ENCODE measurements at regions not wholly inside any gene's neighbourhood (a gene's known extent, or its start where the extent isn't known, plus 50 kb on each side); places are given as distances from the start of the nearest gene placed in this dataset.

- no peaks in the 10 kb centered on the region for H3K9me3 ChIP-seq (ENCODE audit: control insufficient read depth in 2 of 2, insufficient read depth in 1 of 2, low read depth in 1 of 2, low read length in 1 of 2)
- H3K27ac ChIP-seq (ENCODE audit: low read depth in 2 of 2, low read length in 1 of 2) = no peak overlapping the region
- no peaks in the 10 kb centered on the region for H3K4me1 ChIP-seq (ENCODE audit: control insufficient read depth in 2 of 2, insufficient read depth in 2 of 2, low read length in 1 of 2)
- WGBS, 2 donors = 77 to 82% methylated on average over 5 of the region's 5 CpGs
- no peaks in the 10 kb centered on the region for H3K27me3 ChIP-seq (ENCODE audit: control insufficient read depth in 1 of 2, insufficient read depth in 2 of 2, low read length in 2 of 2)
- no peak overlapping the region for H3K4me3 ChIP-seq (ENCODE audit: low read depth in 1 of 2, low read length in 2 of 2)
- no peaks in the 10 kb centered on the region for H3K36me3 ChIP-seq (ENCODE audit: control insufficient read depth in 2 of 2, insufficient read depth in 2 of 2, low read length in 1 of 2)
These were observed 66.4 kb upstream of the ZNF608 start for GRCh38 chr5:124812771-124813358.

- Histone ChIP-seq H3K4me3 (ENCODE audit: low read depth in 1 of 2, low read length in 2 of 2) (no peak overlapping the region), H3K27me3 (ENCODE audit: control insufficient read depth in 1 of 2, insufficient read depth in 2 of 2, low read length in 2 of 2) (no peaks in the 10 kb centered on the region), H3K4me1 (ENCODE audit: control insufficient read depth in 2 of 2, insufficient read depth in 2 of 2, low read length in 1 of 2) (no peaks in the 10 kb centered on the region), H3K27ac (ENCODE audit: low read depth in 2 of 2, low read length in 1 of 2) (no peak overlapping the region), H3K36me3 (ENCODE audit: control insufficient read depth in 2 of 2, insufficient read depth in 2 of 2, low read length in 1 of 2) (no peaks in the 10 kb centered on the region), H3K9me3 (ENCODE audit: control insufficient read depth in 2 of 2, insufficient read depth in 1 of 2, low read depth in 1 of 2, low read length in 1 of 2) (no peaks in the 10 kb centered on the region)
- 75 to 79% methylated on average over 7 of the region's 7 CpGs for WGBS, 2 donors
These were observed 69.9 kb upstream of the ZNF608 start for GRCh38 chr5:124816381-124816780.

GRCh38 chr5:124819201-124819600, 72.8 kb upstream of the ZNF608 start:
- no peaks in the 10 kb centered on the region for H3K36me3 ChIP-seq (ENCODE audit: control insufficient read depth in 2 of 2, insufficient read depth in 2 of 2, low read length in 1 of 2)
- no peak overlapping the region for H3K4me3 ChIP-seq (ENCODE audit: low read depth in 1 of 2, low read length in 2 of 2)
- no peaks in the 10 kb centered on the region for H3K4me1 ChIP-seq (ENCODE audit: control insufficient read depth in 2 of 2, insufficient read depth in 2 of 2, low read length in 1 of 2)
- H3K27ac ChIP-seq (ENCODE audit: low read depth in 2 of 2, low read length in 1 of 2) = no peak overlapping the region
- no peaks in the 10 kb centered on the region for H3K9me3 ChIP-seq (ENCODE audit: control insufficient read depth in 2 of 2, insufficient read depth in 1 of 2, low read depth in 1 of 2, low read length in 1 of 2)
- WGBS, 2 donors = 76 to 82% methylated on average over 3 of the region's 3 CpGs
- no peaks in the 10 kb centered on the region for H3K27me3 ChIP-seq (ENCODE audit: control insufficient read depth in 1 of 2, insufficient read depth in 2 of 2, low read length in 2 of 2)

- Histone ChIP-seq H3K36me3 (ENCODE audit: control insufficient read depth in 2 of 2, insufficient read depth in 2 of 2, low read length in 1 of 2) (no peaks in the 10 kb centered on the region), H3K4me3 (ENCODE audit: low read depth in 1 of 2, low read length in 2 of 2) (no peak overlapping the region), H3K27me3 (ENCODE audit: control insufficient read depth in 1 of 2, insufficient read depth in 2 of 2, low read length in 2 of 2) (no peaks in the 10 kb centered on the region), H3K27ac (ENCODE audit: low read depth in 2 of 2, low read length in 1 of 2) (no peak overlapping the region), H3K4me1 (ENCODE audit: control insufficient read depth in 2 of 2, insufficient read depth in 2 of 2, low read length in 1 of 2) (no peaks in the 10 kb centered on the region), H3K9me3 (ENCODE audit: control insufficient read depth in 2 of 2, insufficient read depth in 1 of 2, low read depth in 1 of 2, low read length in 1 of 2) (no peaks in the 10 kb centered on the region)
- WGBS, 2 donors = 87 to 95% methylated on average over 2 of the region's 2 CpGs
These were observed 76.2 kb upstream of the ZNF608 start for GRCh38 chr5:124822647-124823046.

GRCh38 chr5:124823380-124823779, 76.9 kb upstream of the ZNF608 start:
- Histone ChIP-seq H3K27ac (ENCODE audit: low read depth in 2 of 2, low read length in 1 of 2) (no peak overlapping the region), H3K36me3 (ENCODE audit: control insufficient read depth in 2 of 2, insufficient read depth in 2 of 2, low read length in 1 of 2) (no peaks in the 10 kb centered on the region), H3K4me1 (ENCODE audit: control insufficient read depth in 2 of 2, insufficient read depth in 2 of 2, low read length in 1 of 2) (no peaks in the 10 kb centered on the region), H3K27me3 (ENCODE audit: control insufficient read depth in 1 of 2, insufficient read depth in 2 of 2, low read length in 2 of 2) (no peaks in the 10 kb centered on the region), H3K4me3 (ENCODE audit: low read depth in 1 of 2, low read length in 2 of 2) (no peak overlapping the region), H3K9me3 (ENCODE audit: control insufficient read depth in 2 of 2, insufficient read depth in 1 of 2, low read depth in 1 of 2, low read length in 1 of 2) (no peaks in the 10 kb centered on the region)
- 44 to 50% methylated on average over 3 of the region's 3 CpGs for WGBS, 2 donors

GRCh38 chr5:124824637-124825158, 78.3 kb upstream of the ZNF608 start:
- Histone ChIP-seq H3K27me3 (ENCODE audit: control insufficient read depth in 1 of 2, insufficient read depth in 2 of 2, low read length in 2 of 2) (no peaks in the 10 kb centered on the region), H3K4me3 (ENCODE audit: low read depth in 1 of 2, low read length in 2 of 2) (no peak overlapping the region), H3K4me1 (ENCODE audit: control insufficient read depth in 2 of 2, insufficient read depth in 2 of 2, low read length in 1 of 2) (no peaks in the 10 kb centered on the region), H3K27ac (ENCODE audit: low read depth in 2 of 2, low read length in 1 of 2) (no peak overlapping the region), H3K9me3 (ENCODE audit: control insufficient read depth in 2 of 2, insufficient read depth in 1 of 2, low read depth in 1 of 2, low read length in 1 of 2) (no peaks in the 10 kb centered on the region), H3K36me3 (ENCODE audit: control insufficient read depth in 2 of 2, insufficient read depth in 2 of 2, low read length in 1 of 2) (no peaks in the 10 kb centered on the region)
- 52 to 66% methylated on average over 4 of the region's 4 CpGs for WGBS, 2 donors

GRCh38 chr5:124825250-124825982, 79.0 kb upstream of the ZNF608 start:
- WGBS, 2 donors = 86 to 90% methylated on average over 5 of the region's 5 CpGs
- H3K27ac ChIP-seq (ENCODE audit: low read depth in 2 of 2, low read length in 1 of 2) = no peak overlapping the region
- H3K4me3 ChIP-seq (ENCODE audit: low read depth in 1 of 2, low read length in 2 of 2) = no peak overlapping the region
- H3K36me3 ChIP-seq (ENCODE audit: control insufficient read depth in 2 of 2, insufficient read depth in 2 of 2, low read length in 1 of 2) = no peaks in the 10 kb centered on the region
- no peaks in the 10 kb centered on the region for H3K9me3 ChIP-seq (ENCODE audit: control insufficient read depth in 2 of 2, insufficient read depth in 1 of 2, low read depth in 1 of 2, low read length in 1 of 2)
- no peaks in the 10 kb centered on the region for H3K4me1 ChIP-seq (ENCODE audit: control insufficient read depth in 2 of 2, insufficient read depth in 2 of 2, low read length in 1 of 2)
- no peaks in the 10 kb centered on the region for H3K27me3 ChIP-seq (ENCODE audit: control insufficient read depth in 1 of 2, insufficient read depth in 2 of 2, low read length in 2 of 2)

GRCh38 chr5:124825983-124826337, 79.5 kb upstream of the ZNF608 start:
- Histone ChIP-seq H3K4me3 (ENCODE audit: low read depth in 1 of 2, low read length in 2 of 2) (no peak overlapping the region), H3K36me3 (ENCODE audit: control insufficient read depth in 2 of 2, insufficient read depth in 2 of 2, low read length in 1 of 2) (no peaks in the 10 kb centered on the region), H3K27ac (ENCODE audit: low read depth in 2 of 2, low read length in 1 of 2) (no peak overlapping the region), H3K9me3 (ENCODE audit: control insufficient read depth in 2 of 2, insufficient read depth in 1 of 2, low read depth in 1 of 2, low read length in 1 of 2) (no peaks in the 10 kb centered on the region), H3K27me3 (ENCODE audit: control insufficient read depth in 1 of 2, insufficient read depth in 2 of 2, low read length in 2 of 2) (no peaks in the 10 kb centered on the region), H3K4me1 (ENCODE audit: control insufficient read depth in 2 of 2, insufficient read depth in 2 of 2, low read length in 1 of 2) (no peaks in the 10 kb centered on the region)
- 92 to 94% methylated on average over 1 of the region's 1 CpG for WGBS, 2 donors

- no peak overlapping the region for H3K27ac ChIP-seq (ENCODE audit: low read depth in 2 of 2, low read length in 1 of 2)
- H3K27me3 ChIP-seq (ENCODE audit: control insufficient read depth in 1 of 2, insufficient read depth in 2 of 2, low read length in 2 of 2) = no peaks in the 10 kb centered on the region
- no peaks in the 10 kb centered on the region for H3K4me1 ChIP-seq (ENCODE audit: control insufficient read depth in 2 of 2, insufficient read depth in 2 of 2, low read length in 1 of 2)
- 91% methylated on average over 2 of the region's 2 CpGs for WGBS, 2 donors
- H3K9me3 ChIP-seq (ENCODE audit: control insufficient read depth in 2 of 2, insufficient read depth in 1 of 2, low read depth in 1 of 2, low read length in 1 of 2) = no peaks in the 10 kb centered on the region
- no peak overlapping the region for H3K4me3 ChIP-seq (ENCODE audit: low read depth in 1 of 2, low read length in 2 of 2)
- H3K36me3 ChIP-seq (ENCODE audit: control insufficient read depth in 2 of 2, insufficient read depth in 2 of 2, low read length in 1 of 2) = no peaks in the 10 kb centered on the region
These were observed 82.3 kb upstream of the ZNF608 start for GRCh38 chr5:124828731-124829234.

Measured in esophagus (tissue), 2 donors.